ENCODE measurements at regions not wholly inside any gene's neighbourhood (a gene's known extent, or its start where the extent isn't known, plus 50 kb on each side); places are given as distances from the start of the nearest gene placed in this dataset.

DNA sequence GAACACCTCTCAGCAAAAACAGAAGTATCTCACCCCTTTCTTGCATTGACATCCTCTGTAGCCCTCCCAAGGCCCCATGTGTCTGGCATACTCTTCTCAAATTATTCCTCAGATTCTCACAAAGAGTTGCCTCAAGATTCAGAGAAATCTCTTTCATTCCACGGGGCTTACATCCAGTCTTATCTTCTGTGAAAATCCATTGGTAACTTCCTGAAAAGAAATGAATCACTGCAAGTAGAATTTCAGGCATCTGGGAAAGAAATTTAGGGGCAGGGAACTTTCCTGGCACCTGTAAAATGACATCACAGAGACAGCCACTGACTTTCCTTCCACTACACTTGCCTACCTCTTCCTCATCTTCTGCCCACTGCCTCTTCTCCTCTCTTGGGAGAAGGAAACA, 182.5 kb upstream of the ARHGEF9 start:
- TF ChIP-seq, protein P1, sequence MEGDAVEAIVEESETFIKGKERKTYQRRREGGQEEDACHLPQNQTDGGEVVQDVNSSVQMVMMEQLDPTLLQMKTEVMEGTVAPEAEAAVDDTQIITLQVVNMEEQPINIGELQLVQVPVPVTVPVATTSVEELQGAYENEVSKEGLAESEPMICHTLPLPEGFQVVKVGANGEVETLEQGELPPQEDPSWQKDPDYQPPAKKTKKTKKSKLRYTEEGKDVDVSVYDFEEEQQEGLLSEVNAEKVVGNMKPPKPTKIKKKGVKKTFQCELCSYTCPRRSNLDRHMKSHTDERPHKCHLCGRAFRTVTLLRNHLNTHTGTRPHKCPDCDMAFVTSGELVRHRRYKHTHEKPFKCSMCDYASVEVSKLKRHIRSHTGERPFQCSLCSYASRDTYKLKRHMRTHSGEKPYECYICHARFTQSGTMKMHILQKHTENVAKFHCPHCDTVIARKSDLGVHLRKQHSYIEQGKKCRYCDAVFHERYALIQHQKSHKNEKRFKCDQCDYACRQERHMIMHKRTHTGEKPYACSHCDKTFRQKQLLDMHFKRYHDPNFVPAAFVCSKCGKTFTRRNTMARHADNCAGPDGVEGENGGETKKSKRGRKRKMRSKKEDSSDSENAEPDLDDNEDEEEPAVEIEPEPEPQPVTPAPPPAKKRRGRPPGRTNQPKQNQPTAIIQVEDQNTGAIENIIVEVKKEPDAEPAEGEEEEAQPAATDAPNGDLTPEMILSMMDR (conservative IDR thresholded peaks at IDR 0.05 in 1 of 2, IDR thresholded peaks at IDR 0.05 in 1 of 2; ENCODE audit: low read depth in 1 of 2, low read length in 2 of 2): no peak
- TF ChIP-seq EZH2 (IDR thresholded peaks at IDR 0.05; ENCODE audit: low read length, missing control alignments): no peak
